Fibroblast of mammary gland (primary cell): ENCODE measurements at regions not wholly inside any gene's neighbourhood (a gene's known extent, or its start where the extent isn't known, plus 50 kb on each side); places are given as distances from the start of the nearest gene placed in this dataset.
"Not testable (repeated sequence)": the region's sequence is repeated elsewhere in the genome, so short reads cannot be mapped to it uniquely, and the experiment has no call there.

Experiments
- DNase-seq: peaks from one replicate; pipeline ENCODE4 v3.0.0-alpha.2; 2010; ENCODE audit warnings: low read depth
- H3K4me3 ChIP-seq: 2 replicates; pipeline ENCODE4 v1.5.1; 2011; ENCODE audit warnings: low read depth, mild to moderate bottlenecking, low read length, moderate library complexity; ENCODE audit not compliant: control insufficient read depth
- CTCF ChIP-seq: conservative IDR thresholded peaks from 2 replicates; pipeline ENCODE4 v1.5.1; 2011; ENCODE audit warnings: low read depth, low read length, inconsistent platforms; ENCODE audit not compliant: control insufficient read depth, insufficient read depth

- TF ChIP-seq CTCF = no peak
- no peak overlapping the region for H3K4me3 ChIP-seq
- no peak for DNase-seq
Observed at GRCh38 chr21:28387220-28387619, 605.5 kb downstream of the LTN1 start.

- TF ChIP-seq CTCF = no peak
- DNase-seq = no peak
- H3K4me3 ChIP-seq = no peak overlapping the region
Observed at GRCh38 chr21:28385845-28386244, 606.8 kb downstream of the LTN1 start.

- not testable (repeated sequence) for DNase-seq, H3K4me3 ChIP-seq
Observed at GRCh38 chr21:28381000-28381745, 611.5 kb downstream of the LTN1 start.

- no peak for DNase-seq
- H3K4me3 ChIP-seq = no peak overlapping the region
- TF ChIP-seq CTCF = no peak
Observed at GRCh38 chr21:28380241-28380640, 612.4 kb downstream of the LTN1 start.

- no peak overlapping the region for H3K4me3 ChIP-seq
- no peak for DNase-seq
- TF ChIP-seq CTCF = no peak
Observed at GRCh38 chr21:28378026-28378425, 614.7 kb downstream of the LTN1 start.

GRCh38 chr21:28375708-28376385, 616.8 kb downstream of the LTN1 start:
- H3K4me3 ChIP-seq = no peak overlapping the region
- TF ChIP-seq CTCF = no peak
- DNase-seq = peak; percentile 33

GRCh38 chr21:28374881-28375280, 617.8 kb downstream of the LTN1 start:
- no peak for TF ChIP-seq CTCF
- no peak overlapping the region for H3K4me3 ChIP-seq
- DNase-seq = no peak
